ENCODE measurements at regions not wholly inside any gene's neighbourhood (a gene's known extent, or its start where the extent isn't known, plus 50 kb on each side); places are given as distances from the start of the nearest gene placed in this dataset.

DNA sequence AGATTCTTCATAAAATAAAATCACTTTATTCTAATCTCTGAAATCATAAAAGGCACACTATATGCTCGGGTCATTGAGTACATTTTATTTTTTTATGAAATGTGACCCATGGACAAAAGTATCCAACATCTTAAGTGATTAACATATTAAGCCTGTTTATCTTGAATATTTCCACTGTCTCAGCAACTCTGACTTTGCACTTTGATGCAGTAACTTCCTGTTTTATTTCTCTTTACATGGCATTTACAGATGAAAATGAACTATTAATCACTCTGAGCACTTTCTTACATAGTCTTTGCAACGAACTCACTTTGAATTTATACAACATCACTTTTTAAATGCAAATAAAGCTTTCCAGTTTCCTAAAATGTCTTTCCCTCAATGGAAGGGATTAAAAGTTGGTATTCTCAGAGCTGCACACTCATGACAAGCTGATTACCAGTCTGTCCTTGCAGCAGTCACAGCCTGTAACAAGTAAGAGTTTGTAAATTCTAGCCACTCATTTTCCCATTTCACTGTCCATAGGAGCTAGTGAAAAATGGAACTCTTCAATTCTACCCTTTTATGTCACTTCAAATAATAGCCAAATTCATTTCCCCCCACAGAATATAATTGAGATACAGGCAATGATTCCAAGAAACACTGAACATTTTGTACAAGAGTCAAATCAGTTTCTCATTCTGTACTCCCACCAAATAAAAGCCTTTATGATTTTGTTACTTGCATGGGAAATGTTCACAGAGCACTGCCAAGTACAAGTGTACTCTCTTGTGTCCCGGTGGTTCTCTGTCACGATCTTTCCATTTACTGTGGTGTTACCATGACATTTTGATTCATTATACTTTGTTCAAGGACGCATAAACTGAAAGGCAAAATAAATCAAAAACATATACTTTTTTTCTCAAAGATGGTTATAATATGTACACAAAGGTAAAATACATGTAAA, 1968.9 kb downstream of the PCDH9 start:
- 17% methylated on average over 5 of the region's 5 CpGs for WGBS (ENCODE audit: insufficient coverage, insufficient replicate concordance, low lambda C conversion rate, missing lambda C conversion rate)
- no peak overlapping the region for H2AFZ ChIP-seq (ENCODE audit: control insufficient read depth, low read depth, low read length)

DNA sequence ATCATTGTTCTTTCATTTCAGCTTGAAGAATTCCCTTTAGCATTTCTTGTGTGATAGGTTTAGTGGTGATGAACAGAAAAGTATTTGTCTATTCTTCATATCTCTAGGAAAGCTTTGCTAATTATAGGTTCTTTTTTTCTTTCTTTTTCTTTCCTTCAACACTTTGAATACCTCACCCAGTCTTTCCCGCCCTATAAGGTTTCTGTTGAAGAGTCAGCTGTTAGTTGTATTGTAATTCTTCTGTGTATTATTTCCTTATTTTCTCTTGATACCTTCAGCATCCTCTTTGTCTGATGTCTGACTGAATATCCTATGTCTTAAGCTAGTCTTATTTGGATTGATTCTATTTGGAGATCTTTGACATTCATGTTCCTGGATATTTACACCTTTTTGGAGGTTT, 1989.4 kb downstream of the PCDH9 start:
- DNase-seq (ENCODE audit: low read depth, low spot score) = no peak
- H3K9me3 ChIP-seq (replicated peaks; ENCODE audit: control insufficient read depth, insufficient read depth, low read length) = no peaks in the 10 kb centered on the region
- intact Hi-C loops (cut with micrococcal nuclease; ENCODE audit: unreplicated experiment) (no loop called here), in situ Hi-C loops (cut with MboI) (no loop called here)
- ChIA-PET SMC1A (ENCODE audit: uncharacterized antibody, unreplicated experiment) (interaction anchor here (1.4 kb wide), 2 partner anchors 9 to 79 kb away, joined by 4 read pairs; no protein-coding TSS in a partner anchor), POLR2A (no interaction called here), RAD21 (ENCODE audit: unreplicated experiment) (no interaction called here), CTCF (interaction anchor here (0.5 kb wide), 1 partner anchor 10 kb away, joined by 3 read pairs; no protein-coding TSS in a partner anchor)
- H3K27ac ChIP-seq (ENCODE audit: control insufficient read depth, insufficient read depth) = no peak overlapping the region
- no peaks in the 10 kb centered on the region for H3K27me3 ChIP-seq (replicated peaks in 1 of 2; ENCODE audit: control insufficient read depth in 2 of 2, insufficient read depth in 2 of 2, low read length in 1 of 2)
- H3K79me2 ChIP-seq (ENCODE audit: control insufficient read depth, insufficient read depth, low read length) = no peaks in the 10 kb centered on the region
- H3K4me3 ChIP-seq = no peak overlapping the region
- no peak overlapping the region for H2AFZ ChIP-seq (ENCODE audit: control insufficient read depth, low read depth, low read length)
- H3K9ac ChIP-seq (ENCODE audit: control insufficient read depth, insufficient read depth, low read length) = no peak overlapping the region
- H3K4me1 ChIP-seq (ENCODE audit: control insufficient read depth, insufficient read depth, low read length) = no peaks in the 10 kb centered on the region
- no peak for ATAC-seq
- FAIRE-seq = no peak
- WGBS (ENCODE audit: insufficient coverage, insufficient replicate concordance, low lambda C conversion rate, missing lambda C conversion rate) = 6% methylated on average over 1 of the region's 1 CpG
- no peak overlapping the region for H3K4me2 ChIP-seq (ENCODE audit: control insufficient read depth, insufficient read depth)
- H3K36me3 ChIP-seq (ENCODE audit: control insufficient read depth in 2 of 2, insufficient read depth in 2 of 2, low read length in 1 of 2) = no peaks in the 10 kb centered on the region
- H4K20me1 ChIP-seq (ENCODE audit: control insufficient read depth, insufficient read depth) = no peaks in the 10 kb centered on the region
- BruUV-seq (replicated peaks) = no TSS peak
- TF ChIP-seq RAD21 (IDR thresholded peaks at IDR 0.05; ENCODE audit: insufficient read depth, low read depth, low read length) (no peak), CREB1 (IDR thresholded peaks at IDR 0.05; ENCODE audit: low read depth) (no peak), ZNF274 (IDR thresholded peaks at IDR 0.05; ENCODE audit: insufficient read depth, insufficient read length) (no peak), ATF7 (IDR thresholded peaks at IDR 0.05; ENCODE audit: low read depth) (no peak)
- TF ChIP-seq, protein P1, sequence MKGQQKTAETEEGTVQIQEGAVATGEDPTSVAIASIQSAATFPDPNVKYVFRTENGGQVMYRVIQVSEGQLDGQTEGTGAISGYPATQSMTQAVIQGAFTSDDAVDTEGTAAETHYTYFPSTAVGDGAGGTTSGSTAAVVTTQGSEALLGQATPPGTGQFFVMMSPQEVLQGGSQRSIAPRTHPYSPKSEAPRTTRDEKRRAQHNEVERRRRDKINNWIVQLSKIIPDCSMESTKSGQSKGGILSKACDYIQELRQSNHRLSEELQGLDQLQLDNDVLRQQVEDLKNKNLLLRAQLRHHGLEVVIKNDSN (IDR thresholded peaks at IDR 0.05; ENCODE audit: borderline replicate concordance, extremely low read length, insufficient read depth, low read depth, low read length) = no peak
- TF ChIP-seq, protein P2, sequence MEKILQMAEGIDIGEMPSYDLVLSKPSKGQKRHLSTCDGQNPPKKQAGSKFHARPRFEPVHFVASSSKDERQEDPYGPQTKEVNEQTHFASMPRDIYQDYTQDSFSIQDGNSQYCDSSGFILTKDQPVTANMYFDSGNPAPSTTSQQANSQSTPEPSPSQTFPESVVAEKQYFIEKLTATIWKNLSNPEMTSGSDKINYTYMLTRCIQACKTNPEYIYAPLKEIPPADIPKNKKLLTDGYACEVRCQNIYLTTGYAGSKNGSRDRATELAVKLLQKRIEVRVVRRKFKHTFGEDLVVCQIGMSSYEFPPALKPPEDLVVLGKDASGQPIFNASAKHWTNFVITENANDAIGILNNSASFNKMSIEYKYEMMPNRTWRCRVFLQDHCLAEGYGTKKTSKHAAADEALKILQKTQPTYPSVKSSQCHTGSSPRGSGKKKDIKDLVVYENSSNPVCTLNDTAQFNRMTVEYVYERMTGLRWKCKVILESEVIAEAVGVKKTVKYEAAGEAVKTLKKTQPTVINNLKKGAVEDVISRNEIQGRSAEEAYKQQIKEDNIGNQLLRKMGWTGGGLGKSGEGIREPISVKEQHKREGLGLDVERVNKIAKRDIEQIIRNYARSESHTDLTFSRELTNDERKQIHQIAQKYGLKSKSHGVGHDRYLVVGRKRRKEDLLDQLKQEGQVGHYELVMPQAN (conservative IDR thresholded peaks at IDR 0.05) = no peak
- TF ChIP-seq, protein P3, sequence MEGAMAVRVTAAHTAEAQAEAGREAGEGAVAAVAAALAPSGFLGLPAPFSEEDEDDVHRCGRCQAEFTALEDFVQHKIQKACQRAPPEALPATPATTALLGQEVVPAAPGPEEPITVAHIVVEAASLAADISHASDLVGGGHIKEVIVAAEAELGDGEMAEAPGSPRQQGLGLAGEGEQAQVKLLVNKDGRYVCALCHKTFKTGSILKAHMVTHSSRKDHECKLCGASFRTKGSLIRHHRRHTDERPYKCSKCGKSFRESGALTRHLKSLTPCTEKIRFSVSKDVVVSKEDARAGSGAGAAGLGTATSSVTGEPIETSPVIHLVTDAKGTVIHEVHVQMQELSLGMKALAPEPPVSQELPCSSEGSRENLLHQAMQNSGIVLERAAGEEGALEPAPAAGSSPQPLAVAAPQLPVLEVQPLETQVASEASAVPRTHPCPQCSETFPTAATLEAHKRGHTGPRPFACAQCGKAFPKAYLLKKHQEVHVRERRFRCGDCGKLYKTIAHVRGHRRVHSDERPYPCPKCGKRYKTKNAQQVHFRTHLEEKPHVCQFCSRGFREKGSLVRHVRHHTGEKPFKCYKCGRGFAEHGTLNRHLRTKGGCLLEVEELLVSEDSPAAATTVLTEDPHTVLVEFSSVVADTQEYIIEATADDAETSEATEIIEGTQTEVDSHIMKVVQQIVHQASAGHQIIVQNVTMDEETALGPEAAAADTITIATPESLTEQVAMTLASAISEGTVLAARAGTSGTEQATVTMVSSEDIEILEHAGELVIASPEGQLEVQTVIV (IDR thresholded peaks at IDR 0.05; ENCODE audit: borderline replicate concordance, partially characterized antibody) = no peak
- TF ChIP-seq, protein P4, sequence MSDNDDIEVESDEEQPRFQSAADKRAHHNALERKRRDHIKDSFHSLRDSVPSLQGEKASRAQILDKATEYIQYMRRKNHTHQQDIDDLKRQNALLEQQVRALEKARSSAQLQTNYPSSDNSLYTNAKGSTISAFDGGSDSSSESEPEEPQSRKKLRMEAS (IDR thresholded peaks at IDR 0.05; ENCODE audit: low read depth, low read length) = no peak

More for the DNA sequence above, 1968.9 kb downstream of the PCDH9 start:
- BruUV-seq (replicated peaks) = no TSS peak
- no peak for DNase-seq (ENCODE audit: low read depth, low spot score)
- ChIA-PET RAD21 (ENCODE audit: unreplicated experiment) (interaction anchor here (1.0 to 1.7 kb wide), 6 partner anchors 9 to 258 kb away, joined by 3 to 5 read pairs (median 3); no protein-coding TSS in a partner anchor), CTCF (interaction anchor here (0.8 to 1.3 kb wide), 2 partner anchors 12 to 106 kb away, joined by 3 read pairs; no protein-coding TSS in a partner anchor), POLR2A (no interaction called here), SMC1A (ENCODE audit: uncharacterized antibody, unreplicated experiment) (interaction anchor here (0.5 to 1.4 kb wide), 6 partner anchors 9 to 377 kb away, joined by 3 to 5 read pairs (median 3); no protein-coding TSS in a partner anchor)
- H3K4me2 ChIP-seq (ENCODE audit: control insufficient read depth, insufficient read depth) = no peak overlapping the region
- no peak for TF ChIP-seq SMAD5 (IDR thresholded peaks at IDR 0.05; ENCODE audit: low read depth)
- TF ChIP-seq SMARCA5 (IDR thresholded peaks at IDR 0.05) = 0 out of 2 replicates have a peak, but pooled peaks have one; percentile 28
- no peak overlapping the region for H3K27ac ChIP-seq (ENCODE audit: control insufficient read depth, insufficient read depth)
- no peaks in the 10 kb centered on the region for H3K36me3 ChIP-seq (ENCODE audit: control insufficient read depth in 2 of 2, insufficient read depth in 2 of 2, low read length in 1 of 2)
- peak; percentile 69 for ATAC-seq
- no peaks in the 10 kb centered on the region for H3K27me3 ChIP-seq (replicated peaks in 1 of 2; ENCODE audit: control insufficient read depth in 2 of 2, insufficient read depth in 2 of 2, low read length in 1 of 2)
- FAIRE-seq = no peak
- no peaks in the 10 kb centered on the region for H3K79me2 ChIP-seq (ENCODE audit: control insufficient read depth, insufficient read depth, low read length)
- in situ Hi-C loops (cut with MboI) = no loop called here
- H3K4me3 ChIP-seq = no peak overlapping the region
- no peaks in the 10 kb centered on the region for H4K20me1 ChIP-seq (ENCODE audit: control insufficient read depth, insufficient read depth)
- no peak overlapping the region for H3K9ac ChIP-seq (ENCODE audit: control insufficient read depth, insufficient read depth, low read length)
- intact Hi-C loops (cut with micrococcal nuclease; ENCODE audit: unreplicated experiment) = no loop called here
- H3K4me1 ChIP-seq (ENCODE audit: control insufficient read depth, insufficient read depth, low read length) = no peaks in the 10 kb centered on the region
- no peaks in the 10 kb centered on the region; the same call in 2 of the 3 replicates for H3K9me3 ChIP-seq (replicated peaks; ENCODE audit: control insufficient read depth, insufficient read depth, low read length)
